IPS DF 6.9 (cell line): ENCODE measurements at regions not wholly inside any gene's neighbourhood (a gene's known extent, or its start where the extent isn't known, plus 50 kb on each side); places are given as distances from the start of the nearest gene placed in this dataset.

Experiments
- DNase-seq: peaks from one replicate; pipeline ENCODE4 v3.0.0-alpha.2; 2013; ENCODE audit warnings: low read depth, low spot score
- H3K27ac ChIP-seq: one replicate; pipeline ENCODE4 v1.5.1; 2013; ENCODE audit warnings: low read length, control low read depth
- H3K27me3 ChIP-seq: 2 replicates; pipeline ENCODE4 v1.6.1; 2013; ENCODE audit warnings: mild to moderate bottlenecking, low read length; ENCODE audit not compliant: control insufficient read depth, insufficient read depth
- H3K36me3 ChIP-seq: 2 replicates; pipeline ENCODE4 v1.6.1; 2013; ENCODE audit warnings: low read length; ENCODE audit not compliant: control insufficient read depth, insufficient read depth
- H3K4me1 ChIP-seq: 2 replicates; pipeline ENCODE4 v1.6.1; 2013; ENCODE audit warnings: low read length; ENCODE audit not compliant: control insufficient read depth, insufficient read depth
- H3K4me3 ChIP-seq: 2 replicates; pipeline ENCODE4 v1.5.1; 2013; ENCODE audit warnings: mild to moderate bottlenecking, low read length
- H3K9me3 ChIP-seq: 2 replicates; pipeline ENCODE4 v1.6.1; 2013; ENCODE audit warnings: low read length, inconsistent platforms; ENCODE audit not compliant: control insufficient read depth, insufficient read depth
- WGBS: extraction: QIAGEN DNeasy Blood & Tissue Kit; methylation state at CpG from one replicate; pipeline ENCODE4 v1.1.7; 2013; ENCODE audit warnings: mixed read lengths, missing lambda C conversion rate; ENCODE audit not compliant: insufficient read length, insufficient coverage; 5-methylcytosine and 5-hydroxymethylcytosine counted together

GRCh38 chr18:42426496-42427015 lies 471.5 kb downstream of the PIK3C3 start:
- WGBS, result no CpG with 5 or more reads among the region's 2 CpGs
- DNase-seq, result no peak
- Histone ChIP-seq H3K9me3 (no peaks in the 10 kb centered on the region), H3K4me1 (0 out of 2 replicates have a peak, but pooled peaks cover 1% of the 10 kb centered on the region), H3K27ac (no peak overlapping the region), H3K4me3 (no peak overlapping the region), H3K27me3 (no peaks in the 10 kb centered on the region), H3K36me3 (no peaks in the 10 kb centered on the region)

GRCh38 chr18:42429196-42429595 lies 474.2 kb downstream of the PIK3C3 start:
- no peak for DNase-seq
- H3K27me3 ChIP-seq, result no peaks in the 10 kb centered on the region
- 0 out of 2 replicates have a peak, but pooled peaks cover 1% of the 10 kb centered on the region for H3K4me1 ChIP-seq
- H3K9me3 ChIP-seq, result no peaks in the 10 kb centered on the region
- WGBS, result no CpG with 5 or more reads among the region's 5 CpGs
- no peaks in the 10 kb centered on the region for H3K36me3 ChIP-seq
- H3K27ac ChIP-seq, result no peak overlapping the region
- no peak overlapping the region for H3K4me3 ChIP-seq

GRCh38 chr18:42436222-42436765 lies 481.3 kb downstream of the PIK3C3 start:
- Histone ChIP-seq H3K4me3 (no peak overlapping the region), H3K27me3 (no peaks in the 10 kb centered on the region), H3K4me1 (no peaks in the 10 kb centered on the region), H3K36me3 (no peaks in the 10 kb centered on the region), H3K9me3 (no peaks in the 10 kb centered on the region), H3K27ac (no peak overlapping the region)
- WGBS, result no CpG with 5 or more reads among the region's 1 CpG
- DNase-seq, result no peak

GRCh38 chr18:42437001-42437400 lies 482.0 kb downstream of the PIK3C3 start:
- WGBS, result no CpG with 5 or more reads among the region's 5 CpGs
- no peaks in the 10 kb centered on the region for H3K4me1 ChIP-seq
- DNase-seq, result no peak
- H3K27ac ChIP-seq, result no peak overlapping the region
- no peak overlapping the region for H3K4me3 ChIP-seq
- H3K27me3 ChIP-seq, result no peaks in the 10 kb centered on the region
- H3K9me3 ChIP-seq, result no peaks in the 10 kb centered on the region
- no peaks in the 10 kb centered on the region for H3K36me3 ChIP-seq

- H3K27ac ChIP-seq, result no peak overlapping the region
- H3K4me3 ChIP-seq, result no peak overlapping the region
- H3K27me3 ChIP-seq, result no peaks in the 10 kb centered on the region
- no CpG with 5 or more reads among the region's 2 CpGs for WGBS
- DNase-seq, result no peak
- H3K9me3 ChIP-seq, result no peaks in the 10 kb centered on the region
- H3K36me3 ChIP-seq, result no peaks in the 10 kb centered on the region
- no peaks in the 10 kb centered on the region for H3K4me1 ChIP-seq
Measured at GRCh38 chr18:42437646-42438045, 482.6 kb downstream of the PIK3C3 start.

GRCh38 chr18:42442656-42443055 lies 487.6 kb downstream of the PIK3C3 start:
- no peak overlapping the region for H3K27ac ChIP-seq
- H3K4me1 ChIP-seq, result no peaks in the 10 kb centered on the region
- H3K4me3 ChIP-seq, result no peak overlapping the region
- no CpG with 5 or more reads among the region's 3 CpGs for WGBS
- H3K27me3 ChIP-seq, result no peaks in the 10 kb centered on the region
- no peak for DNase-seq
- no peaks in the 10 kb centered on the region for H3K36me3 ChIP-seq
- peaks cover 2% of the 10 kb centered on the region for H3K9me3 ChIP-seq

GRCh38 chr18:42444349-42444748 lies 489.3 kb downstream of the PIK3C3 start:
- no peak overlapping the region for H3K4me3 ChIP-seq
- H3K9me3 ChIP-seq, result peaks cover 4% of the 10 kb centered on the region
- no peaks in the 10 kb centered on the region for H3K4me1 ChIP-seq
- WGBS, result no CpG with 5 or more reads among the region's 1 CpG
- no peak for DNase-seq
- H3K36me3 ChIP-seq, result no peaks in the 10 kb centered on the region
- no peaks in the 10 kb centered on the region for H3K27me3 ChIP-seq
- no peak overlapping the region for H3K27ac ChIP-seq

GRCh38 chr18:42445359-42445758 lies 490.3 kb downstream of the PIK3C3 start:
- DNase-seq, result no peak
- Histone ChIP-seq H3K4me1 (no peaks in the 10 kb centered on the region), H3K9me3 (peaks cover 4% of the 10 kb centered on the region), H3K4me3 (no peak overlapping the region), H3K27ac (no peak overlapping the region), H3K27me3 (no peaks in the 10 kb centered on the region), H3K36me3 (no peaks in the 10 kb centered on the region)
- WGBS, result no CpG with 5 or more reads among the region's 2 CpGs

- no peak for DNase-seq
- no peaks in the 10 kb centered on the region for H3K4me1 ChIP-seq
- H3K9me3 ChIP-seq, result peaks cover 4% of the 10 kb centered on the region
- no peaks in the 10 kb centered on the region for H3K36me3 ChIP-seq
- no peak overlapping the region for H3K4me3 ChIP-seq
- no peak overlapping the region for H3K27ac ChIP-seq
- no peaks in the 10 kb centered on the region for H3K27me3 ChIP-seq
Measured at GRCh38 chr18:42446195-42446594, 491.2 kb downstream of the PIK3C3 start.

GRCh38 chr18:42447688-42448087 lies 492.7 kb downstream of the PIK3C3 start:
- WGBS, result no CpG with 5 or more reads among the region's 1 CpG
- no peak for DNase-seq
- no peaks in the 10 kb centered on the region for H3K36me3 ChIP-seq
- no peak overlapping the region for H3K27ac ChIP-seq
- H3K27me3 ChIP-seq, result no peaks in the 10 kb centered on the region
- H3K9me3 ChIP-seq, result peaks cover 4% of the 10 kb centered on the region
- no peak overlapping the region for H3K4me3 ChIP-seq
- no peaks in the 10 kb centered on the region for H3K4me1 ChIP-seq

- Histone ChIP-seq H3K4me3 (no peak overlapping the region), H3K27me3 (no peaks in the 10 kb centered on the region), H3K9me3 (no peaks in the 10 kb centered on the region), H3K27ac (no peak overlapping the region), H3K36me3 (no peaks in the 10 kb centered on the region), H3K4me1 (no peaks in the 10 kb centered on the region)
- no CpG with 5 or more reads among the region's 2 CpGs for WGBS
- no peak for DNase-seq
Measured at GRCh38 chr18:42458226-42458625, 503.2 kb downstream of the PIK3C3 start.
